BJ (cell line): ENCODE measurements at regions not wholly inside any gene's neighbourhood (a gene's known extent, or its start where the extent isn't known, plus 50 kb on each side); places are given as distances from the start of the nearest gene placed in this dataset.

Source experiments
- CTCF ChIA-PET: fragments of 350-600 bp; formaldehyde crosslinking; extraction: SDS; loops from one replicate; lab custom pipeline; 2021; ENCODE audit warnings: antibody characterized with exemption, inconsistent platforms; lab: Yijun Ruan, JAX
- POLR2A ChIA-PET: fragments of 300-600 bp; sonication (Branson Sonifier 250); formaldehyde crosslinking; extraction: SDS; loops from one replicate; lab custom pipeline; 2021; ENCODE audit warnings: antibody characterized with exemption; lab: Charles Lee
- DNase-seq: peaks from one replicate; pipeline ENCODE4 v3.0.0-alpha.2; 2011; ENCODE audit warnings: low read depth
- H3K27me3 ChIP-seq: 2 replicates; pipeline ENCODE4 v1.6.0; 2011; ENCODE audit warnings: low read length; ENCODE audit not compliant: control insufficient read depth, insufficient read depth
- H3K36me3 ChIP-seq: 2 replicates; pipeline ENCODE4 v1.5.1; 2011; ENCODE audit warnings: low read length; ENCODE audit not compliant: control insufficient read depth, insufficient read depth
- H3K4me3 ChIP-seq: 2 replicates; pipeline ENCODE4 v1.5.1; 2011; ENCODE audit warnings: low read depth, mild to moderate bottlenecking, control low read depth, low read length
- CTCF ChIP-seq: IDR thresholded peaks from 2 replicates; pipeline ENCODE4 v1.5.1; 2011; ENCODE audit warnings: low read depth, mild to moderate bottlenecking, control low read depth, inconsistent platforms, low read length, moderate library complexity; ENCODE audit not compliant: insufficient read depth

- ChIA-PET CTCF (no interaction called here), POLR2A (no interaction called here)
- no peak for DNase-seq
Observed at GRCh38 chr13:90908792-90909191, 438.7 kb upstream of the MIR17HG start.

GRCh38 chr13:90910018-90910639 lies 437.4 kb upstream of the MIR17HG start:
- TF ChIP-seq CTCF, result no peak
- ChIA-PET CTCF (no interaction called here), POLR2A (no interaction called here)
- Histone ChIP-seq H3K27me3 (no peaks in the 10 kb centered on the region), H3K36me3 (no peaks in the 10 kb centered on the region), H3K4me3 (no peak overlapping the region)
- DNase-seq, result no peak

More at GRCh38 chr13:90908792-90909191, 438.7 kb upstream of the MIR17HG start:
- no peak for TF ChIP-seq CTCF
- Histone ChIP-seq H3K36me3 (no peaks in the 10 kb centered on the region), H3K4me3 (no peak overlapping the region), H3K27me3 (no peaks in the 10 kb centered on the region)

GRCh38 chr13:90912247-90912646 lies 435.2 kb upstream of the MIR17HG start:
- CTCF ChIA-PET, result no interaction called here

GRCh38 chr13:90918536-90918935 lies 429.0 kb upstream of the MIR17HG start:
- H3K27me3 ChIP-seq, result no peaks in the 10 kb centered on the region
- ChIA-PET POLR2A (no interaction called here), CTCF (no interaction called here)
- no peak for DNase-seq
- no peak overlapping the region for H3K4me3 ChIP-seq
- H3K36me3 ChIP-seq, result no peaks in the 10 kb centered on the region
- no peak for TF ChIP-seq CTCF

More at GRCh38 chr13:90912247-90912646, 435.2 kb upstream of the MIR17HG start:
- H3K27me3 ChIP-seq, result no peaks in the 10 kb centered on the region
- no peak for DNase-seq
- no peak for TF ChIP-seq CTCF
- no peaks in the 10 kb centered on the region for H3K36me3 ChIP-seq
- H3K4me3 ChIP-seq, result no peak overlapping the region
- POLR2A ChIA-PET, result no interaction called here

GRCh38 chr13:90919153-90919552 lies 428.3 kb upstream of the MIR17HG start:
- DNase-seq, result no peak
- Histone ChIP-seq H3K4me3 (no peak overlapping the region), H3K36me3 (no peaks in the 10 kb centered on the region), H3K27me3 (no peaks in the 10 kb centered on the region)
- ChIA-PET CTCF (no interaction called here), POLR2A (no interaction called here)
- TF ChIP-seq CTCF, result no peak
